Neural cell (in vitro differentiated cells): ENCODE measurements at regions not wholly inside any gene's neighbourhood (a gene's known extent, or its start where the extent isn't known, plus 50 kb on each side); places are given as distances from the start of the nearest gene placed in this dataset.

Experiments
- H2AFZ ChIP-seq: fragments of 200-600, 300-800 bp; sonication (generic), shearing (Covaris generic); 2 replicates; pipeline ENCODE4 v1.6.0; 2014; ENCODE audit warnings: low read depth, mild to moderate bottlenecking, antibody characterized with exemption, low read length, moderate library complexity
- H3F3A ChIP-seq: fragments of 200-600 bp; shearing (Covaris generic); 2 replicates; pipeline ENCODE4 v1.6.1; 2016; ENCODE audit warnings: mild to moderate bottlenecking, moderate library complexity, mixed read lengths, antibody characterized with exemption, low read length; ENCODE audit not compliant: insufficient read depth, poor library complexity, severe bottlenecking
- H3K27ac ChIP-seq: fragments of 200-600, 300-800 bp; sonication (generic), shearing (Covaris generic); 2 replicates; pipeline ENCODE4 v1.5.1; 2014; ENCODE audit warnings: mild to moderate bottlenecking, low read length, moderate library complexity
- H3K27me3 ChIP-seq: fragments of 300-800, 200-600 bp; sonication (generic), shearing (Covaris generic); 2 replicates; pipeline ENCODE4 v1.6.0; 2014; ENCODE audit warnings: mild to moderate bottlenecking, low read depth, low read length, moderate library complexity; ENCODE audit not compliant: insufficient read depth
- H3K36me3 ChIP-seq: fragments of 300-800, 200-600 bp; sonication (generic), shearing (Covaris generic); 2 replicates; pipeline ENCODE4 v1.5.1; 2014; ENCODE audit warnings: mild to moderate bottlenecking, antibody characterized with exemption, low read length, moderate library complexity; ENCODE audit not compliant: insufficient read depth
- H3K4me2 ChIP-seq: fragments of 300-800, 200-600 bp; sonication (generic), shearing (Covaris generic); 2 replicates; pipeline ENCODE4 v1.6.0; 2014; ENCODE audit warnings: mild to moderate bottlenecking, low read length
- H3K4me3 ChIP-seq: fragments of 300-800, 200-600 bp; sonication (generic), shearing (Covaris generic); 2 replicates; pipeline ENCODE4 v1.5.1; 2014; ENCODE audit warnings: mild to moderate bottlenecking, low read length, moderate library complexity
- H3K79me2 ChIP-seq: fragments of 200-600 bp; shearing (Covaris generic); replicated peaks from 2 replicates; pipeline ENCODE4 v1.6.0; 2014; ENCODE audit warnings: mild to moderate bottlenecking, low read length, moderate library complexity; ENCODE audit not compliant: insufficient read depth
- H3K9ac ChIP-seq: fragments of 300-800, 200-600 bp; sonication (generic), shearing (Covaris generic); 2 replicates; pipeline ENCODE4 v1.6.1; 2016; ENCODE audit warnings: mild to moderate bottlenecking, low read length, mixed read lengths
- H3K9me2 ChIP-seq: fragments of 200-600 bp; shearing (Covaris generic); 2 replicates; pipeline ENCODE4 v1.6.1; 2016; ENCODE audit warnings: mild to moderate bottlenecking, low read length, mixed read lengths; ENCODE audit not compliant: insufficient read depth
- H3K9me3 ChIP-seq: fragments of 200-600, 300-800 bp; sonication (generic), shearing (Covaris generic); 2 replicates; pipeline ENCODE4 v1.6.1; 2016; ENCODE audit warnings: mild to moderate bottlenecking, mixed run types, low read length, moderate library complexity, mixed read lengths
- H4K20me1 ChIP-seq: fragments of 200-600 bp; shearing (Covaris generic); 2 replicates; pipeline ENCODE4 v1.6.1; 2016; ENCODE audit warnings: mild to moderate bottlenecking, mixed run types; ENCODE audit not compliant: insufficient read depth
- CTCF ChIP-seq: fragments of 450-650 bp; IDR thresholded peaks from 2 replicates; pipeline ENCODE4 v1.5.1; 2014; ENCODE audit warnings: antibody characterized with exemption, mild to moderate bottlenecking, moderate library complexity; ENCODE audit not compliant: poor library complexity, severe bottlenecking
- EP300 ChIP-seq: fragments of 450-650 bp; conservative IDR thresholded peaks from 2 replicates; pipeline ENCODE4 v1.6.1; 2014; ENCODE audit warnings: antibody characterized with exemption, mild to moderate bottlenecking, moderate library complexity; ENCODE audit not compliant: poor library complexity, severe bottlenecking
- EZH2 ChIP-seq: fragments of 200-600, 300-800 bp; shearing (Covaris generic), sonication (generic); IDR thresholded peaks from 2 replicates; pipeline ENCODE4 v1.6.1; 2014; ENCODE audit warnings: antibody characterized with exemption, low read length, borderline replicate concordance, mild to moderate bottlenecking; ENCODE audit not compliant: insufficient read depth, poor library complexity, severe bottlenecking
- MXI1 ChIP-seq: fragments of 450-650 bp; conservative IDR thresholded peaks from 2 replicates; pipeline ENCODE4 v1.6.1; 2014; ENCODE audit warnings: antibody characterized with exemption, mild to moderate bottlenecking; ENCODE audit not compliant: poor library complexity, severe bottlenecking
- POLR2AphosphoS5 ChIP-seq: IDR thresholded peaks from 2 replicates; pipeline ENCODE4 v1.6.1; 2012
- RAD21 ChIP-seq: fragments of 450-650 bp; conservative IDR thresholded peaks from 2 replicates; pipeline ENCODE4 v1.6.1; 2014; ENCODE audit warnings: antibody characterized with exemption, mild to moderate bottlenecking, moderate library complexity
- REST ChIP-seq: IDR thresholded peaks from 2 replicates; pipeline ENCODE4 v1.6.1; 2012; ENCODE audit warnings: borderline replicate concordance
- SMC3 ChIP-seq: fragments of 450-650 bp; conservative IDR thresholded peaks from 2 replicates; pipeline ENCODE4 v1.6.1; 2014; ENCODE audit warnings: antibody characterized with exemption, mild to moderate bottlenecking, moderate library complexity; ENCODE audit not compliant: poor library complexity
- TAF1 ChIP-seq: IDR thresholded peaks from 2 replicates; pipeline ENCODE4 v1.6.1; 2012; ENCODE audit warnings: low read depth

- no peak overlapping the region for H3K9ac ChIP-seq
- H3K79me2 ChIP-seq: no peaks in the 10 kb centered on the region
- H3K36me3 ChIP-seq: no peaks in the 10 kb centered on the region
- TF ChIP-seq EP300: no peak
- TF ChIP-seq RAD21: no peak
- no peak for TF ChIP-seq SMC3
- TF ChIP-seq EZH2: no peak
- TF ChIP-seq MXI1: no peak
- TF ChIP-seq REST: no peak
- no peak for TF ChIP-seq TAF1
- no peak for TF ChIP-seq POLR2AphosphoS5
- TF ChIP-seq CTCF: no peak
- H3K4me3 ChIP-seq: no peak overlapping the region
- no peaks in the 10 kb centered on the region for H3K27me3 ChIP-seq
- H3K27ac ChIP-seq: no peak overlapping the region
- no peaks in the 10 kb centered on the region for H3F3A ChIP-seq
- H3K4me2 ChIP-seq: no peak overlapping the region
- no peaks in the 10 kb centered on the region for H4K20me1 ChIP-seq
- no peaks in the 10 kb centered on the region for H3K9me3 ChIP-seq
- no peaks in the 10 kb centered on the region for H3K9me2 ChIP-seq
- no peak overlapping the region for H2AFZ ChIP-seq
Measured at GRCh38 chr2:147575106-147575505, 269.7 kb upstream of the ACVR2A start.

GRCh38 chr2:147572622-147573021 is 272.2 kb upstream of the ACVR2A start:
- H3K27ac ChIP-seq: no peak overlapping the region
- no peaks in the 10 kb centered on the region for H3F3A ChIP-seq
- no peaks in the 10 kb centered on the region for H3K9me3 ChIP-seq
- TF ChIP-seq CTCF: no peak
- no peak for TF ChIP-seq SMC3
- TF ChIP-seq TAF1: no peak
- no peak for TF ChIP-seq MXI1
- TF ChIP-seq REST: no peak
- TF ChIP-seq EP300: no peak
- no peak for TF ChIP-seq EZH2
- no peak for TF ChIP-seq RAD21
- H2AFZ ChIP-seq: no peak overlapping the region
- no peak overlapping the region for H3K4me3 ChIP-seq
- H3K36me3 ChIP-seq: no peaks in the 10 kb centered on the region
- no peaks in the 10 kb centered on the region for H3K79me2 ChIP-seq
- H3K9me2 ChIP-seq: no peaks in the 10 kb centered on the region
- no peak overlapping the region for H3K9ac ChIP-seq
- H3K27me3 ChIP-seq: no peaks in the 10 kb centered on the region
- no peak overlapping the region for H3K4me2 ChIP-seq
- H4K20me1 ChIP-seq: no peaks in the 10 kb centered on the region
